HG03354 (cell line): ENCODE measurements at regions not wholly inside any gene's neighbourhood (a gene's known extent, or its start where the extent isn't known, plus 50 kb on each side); places are given as distances from the start of the nearest gene placed in this dataset.

Experiments used
- ATAC-seq: cut with Tn5 transposase; IDR thresholded peaks from one replicate; pipeline ENCODE4 v1.9.1; 2021; ENCODE audit warnings: mild to moderate bottlenecking; ENCODE audit not compliant: unreplicated experiment, poor library complexity, severe bottlenecking

DNA sequence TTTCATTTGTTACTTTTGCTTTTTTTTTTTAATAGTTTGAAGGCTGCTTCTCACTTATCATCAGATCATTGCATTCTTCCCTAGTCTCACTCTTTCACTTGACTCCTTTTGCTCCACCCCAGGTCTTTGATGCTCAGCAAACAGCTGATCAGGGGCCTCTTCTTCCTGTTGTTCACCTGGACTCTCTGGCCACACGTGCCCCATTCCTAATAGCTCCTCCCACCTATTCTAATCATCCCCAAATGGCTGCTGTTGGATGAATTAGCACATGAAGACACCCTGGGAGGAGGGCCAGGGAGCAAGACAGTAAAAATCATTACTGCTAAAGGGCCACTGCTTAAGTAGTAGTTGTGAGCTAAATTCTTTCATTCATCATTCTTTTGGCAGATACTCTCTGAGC lies 119.5 kb downstream of the MAB21L3 start:
- ATAC-seq, result no peak

DNA sequence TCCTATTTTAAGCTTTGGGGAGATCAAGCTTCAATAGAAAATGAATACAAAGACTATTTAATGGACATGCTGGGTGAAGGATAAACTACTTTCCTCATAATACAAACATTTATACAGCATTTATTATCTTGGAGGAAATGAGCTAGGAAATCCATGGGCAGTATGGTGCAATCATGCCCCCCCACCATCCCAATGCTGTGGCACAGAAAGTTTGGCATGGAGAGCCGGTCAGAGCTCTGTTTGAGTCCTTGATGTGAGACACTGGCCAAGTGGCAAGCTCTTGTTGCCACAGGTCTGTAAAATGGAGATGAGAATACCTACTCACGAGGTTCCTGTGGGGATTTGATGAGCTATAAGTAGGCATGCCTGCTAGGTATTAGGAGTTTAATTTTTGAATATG lies 120.6 kb downstream of the MAB21L3 start:
- ATAC-seq, result no peak

DNA sequence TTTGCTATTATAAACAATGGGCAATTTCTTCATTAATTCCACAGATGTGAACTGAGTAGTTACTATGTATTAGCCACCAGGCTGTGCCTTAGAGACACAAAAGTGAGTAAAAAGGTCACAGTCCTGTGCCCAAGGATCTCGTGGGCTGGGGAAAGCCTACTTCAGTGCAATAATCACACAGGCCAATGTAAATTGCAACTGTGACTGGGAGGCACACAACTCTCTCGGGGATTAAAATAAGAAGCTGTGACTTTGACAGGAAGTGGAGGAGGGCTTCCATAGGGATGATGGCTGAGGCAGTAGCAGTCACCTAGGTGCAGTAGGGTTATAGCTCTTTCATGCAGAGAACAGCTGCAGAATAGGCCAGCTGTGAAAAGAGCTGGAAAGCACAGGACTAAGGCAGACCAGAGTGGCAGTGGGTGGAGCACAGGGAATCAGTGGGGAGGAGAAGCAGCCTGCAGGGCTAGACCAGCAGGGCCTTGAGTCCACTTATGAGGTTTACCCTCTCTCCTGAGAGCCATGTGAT lies 121.9 kb downstream of the MAB21L3 start:
- ATAC-seq, result peak; percentile 47

- no peak for ATAC-seq
Measured at GRCh38 chr1:116234429-116234828, 123.2 kb downstream of the MAB21L3 start.

DNA sequence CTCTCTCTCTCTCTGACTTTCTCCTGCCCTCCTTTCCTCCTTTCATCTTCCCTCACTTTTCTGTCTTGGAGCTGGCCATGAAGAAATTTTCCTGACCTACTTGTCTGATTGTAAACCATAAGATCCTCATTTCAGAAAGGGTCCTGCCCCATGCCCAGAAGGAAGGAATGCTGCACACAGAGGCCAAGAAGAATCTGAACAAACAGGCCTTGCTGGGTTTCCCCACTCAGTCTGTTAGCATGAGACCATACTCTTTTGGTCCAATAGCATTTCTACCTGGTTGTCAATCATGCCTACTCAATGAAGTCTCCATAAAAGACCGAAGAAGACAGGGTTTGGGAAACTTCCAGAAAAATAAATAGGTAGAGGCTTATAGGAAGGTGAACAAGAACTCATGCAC lies 128.7 kb downstream of the MAB21L3 start:
- no peak for ATAC-seq

GRCh38 chr1:116242741-116243140 lies 130.3 kb upstream of the ATP1A1 start:
- no peak for ATAC-seq

DNA sequence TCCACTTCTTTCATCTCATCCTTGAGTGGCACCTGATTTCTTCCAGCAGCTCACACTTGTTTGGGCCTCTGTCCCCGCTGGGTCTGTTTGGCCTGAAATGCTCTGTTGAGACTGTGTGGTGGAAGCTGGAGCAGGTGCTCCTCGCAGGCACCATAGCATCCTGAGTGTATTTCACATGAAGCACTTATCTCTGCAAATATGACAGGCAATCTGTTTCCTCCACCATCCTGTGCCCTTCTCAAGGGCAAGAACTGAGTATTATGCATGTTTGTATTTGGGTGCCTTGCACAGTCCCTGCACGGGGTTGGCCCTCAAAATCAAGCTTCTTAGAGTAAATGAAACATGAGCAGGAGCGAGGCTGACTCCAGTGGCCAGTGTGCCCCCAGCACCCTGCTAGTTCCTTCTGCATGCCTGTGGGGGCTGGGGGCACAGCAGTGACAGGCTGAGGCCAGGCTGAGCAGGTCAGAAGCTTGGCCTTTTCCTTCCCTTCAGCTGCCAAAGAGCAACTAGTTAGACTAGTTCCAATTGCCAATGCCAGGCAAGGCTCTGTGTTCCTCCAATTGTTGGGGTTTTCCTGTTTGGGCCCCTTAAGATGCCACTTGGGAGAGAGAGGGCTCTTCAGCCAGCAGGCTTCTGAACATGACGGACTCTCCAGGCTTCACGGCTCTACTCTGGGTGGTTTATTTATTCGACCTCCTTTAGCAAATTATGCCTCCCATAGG lies 129.6 kb upstream of the ATP1A1 start:
- ATAC-seq, result no peak

DNA sequence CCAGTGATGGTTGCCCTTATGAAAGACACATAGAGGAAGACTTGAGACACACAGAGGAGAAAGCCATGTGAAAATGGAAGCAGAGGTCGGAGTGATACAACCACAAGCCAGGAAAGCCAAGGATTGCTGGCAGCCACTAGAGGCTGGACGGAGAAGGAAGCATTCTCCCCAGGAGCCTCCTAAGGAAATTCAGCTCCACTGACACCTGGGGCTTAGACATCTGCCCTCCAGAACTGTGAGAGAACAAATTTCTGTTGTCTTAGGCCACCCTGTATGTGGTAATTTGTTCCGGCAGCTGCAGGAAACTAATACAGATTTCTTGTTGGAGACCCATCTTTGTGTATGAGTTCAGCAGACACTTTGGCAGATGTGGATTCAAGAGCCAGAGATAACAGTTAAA lies 126.9 kb upstream of the ATP1A1 start:
- no peak for ATAC-seq

- no peak for ATAC-seq
Measured at GRCh38 chr1:116252271-116252670, 120.8 kb upstream of the ATP1A1 start.

- ATAC-seq, result no peak
Measured at GRCh38 chr1:116252785-116253184, 120.3 kb upstream of the ATP1A1 start.

DNA sequence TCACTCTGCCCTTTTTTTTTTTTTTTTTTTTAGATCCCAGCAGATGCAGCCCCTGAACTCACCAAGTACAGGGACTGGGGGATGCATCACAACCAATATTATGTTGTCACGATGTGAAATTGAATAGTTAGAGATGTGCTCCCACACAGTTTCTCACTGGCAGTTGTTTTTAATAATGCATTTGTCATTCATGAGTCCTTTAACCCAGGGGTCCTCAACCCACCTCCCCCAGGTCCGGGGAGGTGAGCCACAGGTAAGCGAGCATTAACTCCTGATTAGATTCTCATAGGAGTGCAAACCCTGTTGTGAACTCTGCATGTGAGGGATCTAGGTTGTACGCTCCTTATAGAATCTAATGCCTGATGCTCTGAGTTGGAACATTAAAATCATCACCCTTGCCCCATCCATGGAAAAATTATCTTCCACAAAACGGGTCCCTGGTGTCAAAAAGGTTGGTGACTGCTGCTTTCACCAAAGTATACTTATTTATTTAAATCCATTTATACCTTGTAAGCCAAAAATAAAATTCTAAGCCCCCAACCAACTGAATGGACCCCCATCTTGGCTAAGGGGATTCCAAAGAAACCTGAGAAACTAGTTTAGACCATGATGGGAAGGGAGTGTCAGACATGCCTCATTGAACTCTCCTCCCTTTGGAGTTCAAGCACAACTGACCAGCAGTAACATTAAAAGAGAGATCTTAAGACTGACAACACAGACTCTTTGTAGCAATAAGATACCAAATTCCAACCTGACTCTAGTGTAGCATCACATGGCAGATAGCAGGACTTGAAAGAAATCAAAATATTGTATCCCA lies 119.3 kb upstream of the ATP1A1 start:
- no peak for ATAC-seq

DNA sequence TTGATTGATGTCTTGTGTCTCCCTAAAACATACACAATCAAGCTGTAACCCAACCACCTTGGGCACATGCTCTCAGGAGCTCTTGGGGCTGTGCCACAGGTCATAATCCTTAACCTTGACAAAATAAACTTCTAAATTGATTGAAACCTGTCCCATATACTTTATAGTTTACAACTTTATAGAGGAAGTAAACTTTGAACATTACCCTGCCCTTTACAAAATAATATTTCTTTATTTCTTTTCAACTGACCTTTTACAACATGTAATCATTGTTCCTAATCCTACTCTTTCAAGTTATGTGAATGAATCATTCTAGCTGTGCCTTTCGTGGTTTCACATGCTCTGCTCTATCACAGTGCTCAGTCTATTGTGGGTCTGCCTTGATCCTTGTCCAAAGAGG lies 118.3 kb upstream of the ATP1A1 start:
- ATAC-seq, result no peak

GRCh38 chr1:116255486-116256285 lies 117.4 kb upstream of the ATP1A1 start:
- ATAC-seq, result no peak

- ATAC-seq, result no peak
Measured at GRCh38 chr1:116256286-116256649, 116.8 kb upstream of the ATP1A1 start.

- ATAC-seq, result no peak
Measured at GRCh38 chr1:116256875-116257274, 116.2 kb upstream of the ATP1A1 start.

DNA sequence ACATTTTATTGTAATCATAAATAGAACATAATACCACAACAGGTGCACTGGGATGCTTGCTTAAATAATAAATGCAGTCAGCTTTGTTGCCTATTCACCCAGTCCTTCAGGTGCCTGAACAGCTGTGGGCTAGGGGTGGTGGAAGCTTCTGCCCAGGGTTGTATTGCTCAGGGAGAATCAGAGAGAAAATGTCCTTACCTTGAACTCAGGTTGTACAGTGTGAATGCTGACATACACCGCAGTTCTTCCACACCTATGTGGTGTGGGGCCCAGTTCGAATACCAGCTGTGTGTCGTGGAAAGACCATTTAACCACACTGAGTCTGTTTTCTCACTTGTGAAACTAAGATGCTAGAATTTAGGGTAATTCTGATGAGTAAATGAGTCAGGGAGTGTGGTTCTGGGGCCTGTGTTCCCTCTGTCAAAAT lies 115.7 kb upstream of the ATP1A1 start:
- ATAC-seq, result peak; percentile 58

DNA sequence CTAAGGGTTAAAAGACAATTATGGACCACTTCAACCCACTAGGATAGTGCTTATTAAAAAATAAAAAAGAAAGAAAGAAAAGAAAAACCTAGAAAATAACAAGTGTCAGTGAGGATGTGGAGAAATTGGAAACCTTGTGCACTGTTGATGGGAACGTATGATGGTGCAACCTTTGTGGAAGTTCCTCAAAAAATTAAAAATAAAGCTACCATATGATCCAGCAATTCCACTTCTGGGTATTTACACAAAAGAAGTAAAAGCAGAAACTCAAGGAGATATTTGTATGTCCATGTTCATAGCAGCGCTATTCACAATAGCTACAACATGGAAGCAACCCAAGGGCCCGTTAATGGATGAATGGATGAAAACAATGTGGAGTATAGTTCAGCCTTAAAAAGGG lies 115.2 kb upstream of the ATP1A1 start:
- ATAC-seq, result no peak

- ATAC-seq, result no peak
Measured at GRCh38 chr1:116258668-116259419, 114.2 kb upstream of the ATP1A1 start.

GRCh38 chr1:116259663-116260062 lies 113.4 kb upstream of the ATP1A1 start:
- no peak for ATAC-seq

GRCh38 chr1:116260115-116260514 lies 112.9 kb upstream of the ATP1A1 start:
- ATAC-seq, result no peak
